ENCODE measurements at regions not wholly inside any gene's neighbourhood (a gene's known extent, or its start where the extent isn't known, plus 50 kb on each side); places are given as distances from the start of the nearest gene placed in this dataset.

GRCh38 chr17:33352526-33352925, 59.4 kb upstream of the ASIC2 start:
- H3K4me1 ChIP-seq = no peaks in the 10 kb centered on the region
- WGBS, 2 donors (ENCODE audit: low coverage in 1 of 2) = 68 to 92% methylated on average over 2 to 3 of the region's 3 CpGs
- no peak overlapping the region for H3K4me3 ChIP-seq
- no peak for TF ChIP-seq POLR2A (IDR thresholded peaks at IDR 0.05)
- TF ChIP-seq EP300 (IDR thresholded peaks at IDR 0.05; ENCODE audit: low read depth) = no peak
- no peak for TF ChIP-seq CTCF (IDR thresholded peaks at IDR 0.05)
- no peak for TF ChIP-seq POLR2AphosphoS5 (IDR thresholded peaks at IDR 0.05)
- intact Hi-C loops (cut with DNase I; ENCODE audit: low total_unique reads) = no loop called here
- no peak for DNase-seq
- H3K27ac ChIP-seq = no peak overlapping the region
- no peaks in the 10 kb centered on the region for H3K9me3 ChIP-seq
- in situ Hi-C loops (cut with MboI; ENCODE audit: low pct_ligation_motif_present in 1 of 4, low pct_unique_long_range_greater_than_20kb in 1 of 4, low sequenced_read_pairs in 3 of 4) = no loop called here
- no peaks in the 10 kb centered on the region for H3K36me3 ChIP-seq
- no peaks in the 10 kb centered on the region for H3K27me3 ChIP-seq

GRCh38 chr17:33356266-33356665, 63.2 kb upstream of the ASIC2 start:
- Histone ChIP-seq H3K27ac (no peak overlapping the region), H3K27me3 (peaks cover 11% of the 10 kb centered on the region), H3K4me1 (no peaks in the 10 kb centered on the region), H3K9me3 (no peaks in the 10 kb centered on the region), H3K36me3 (no peaks in the 10 kb centered on the region), H3K4me3 (no peak overlapping the region)
- 17 to 72% methylated on average over 1 to 3 of the region's 3 CpGs for WGBS, 2 donors (ENCODE audit: low coverage in 1 of 2)
- in situ Hi-C loops (cut with MboI; ENCODE audit: low pct_ligation_motif_present in 1 of 4, low pct_unique_long_range_greater_than_20kb in 1 of 4, low sequenced_read_pairs in 3 of 4) = no loop called here
- intact Hi-C loops (cut with DNase I; ENCODE audit: low total_unique reads) = no loop called here
- DNase-seq = no peak
- TF ChIP-seq CTCF (IDR thresholded peaks at IDR 0.05) (no peak), POLR2A (IDR thresholded peaks at IDR 0.05) (no peak)

- no peaks in the 10 kb centered on the region for H3K4me1 ChIP-seq
- no peak overlapping the region for H3K27ac ChIP-seq
- intact Hi-C loops (cut with DNase I; ENCODE audit: low total_unique reads) = no loop called here
- H3K27me3 ChIP-seq = peaks cover 15% of the 10 kb centered on the region
- 68% methylated on average over 6 of the region's 6 CpGs; no CpG with 5 or more reads in 1 of the 2 donors for WGBS, 2 donors (ENCODE audit: low coverage in 1 of 2)
- no peak for TF ChIP-seq CTCF (IDR thresholded peaks at IDR 0.05)
- TF ChIP-seq POLR2A (IDR thresholded peaks at IDR 0.05) = no peak
- no peak for TF ChIP-seq EP300 (IDR thresholded peaks at IDR 0.05; ENCODE audit: low read depth)
- no peak for TF ChIP-seq POLR2AphosphoS5 (IDR thresholded peaks at IDR 0.05)
- no peak for DNase-seq
- no peaks in the 10 kb centered on the region for H3K36me3 ChIP-seq
- in situ Hi-C loops (cut with MboI; ENCODE audit: low pct_ligation_motif_present in 1 of 4, low pct_unique_long_range_greater_than_20kb in 1 of 4, low sequenced_read_pairs in 3 of 4) = no loop called here
- H3K9me3 ChIP-seq = no peaks in the 10 kb centered on the region
- H3K4me3 ChIP-seq = no peak overlapping the region
Measured at GRCh38 chr17:33363475-33363874, 70.4 kb upstream of the ASIC2 start.

GRCh38 chr17:33366960-33367359, 73.9 kb upstream of the ASIC2 start:
- 34 to 55% methylated on average over 2 to 4 of the region's 4 CpGs for WGBS, 2 donors (ENCODE audit: low coverage in 1 of 2)
- Histone ChIP-seq H3K4me3 (no peak overlapping the region), H3K4me1 (no peaks in the 10 kb centered on the region), H3K36me3 (no peaks in the 10 kb centered on the region), H3K9me3 (no peaks in the 10 kb centered on the region), H3K27ac (no peak overlapping the region), H3K27me3 (no peaks in the 10 kb centered on the region)
- TF ChIP-seq POLR2A (IDR thresholded peaks at IDR 0.05) (no peak), CTCF (IDR thresholded peaks at IDR 0.05) (no peak), EP300 (IDR thresholded peaks at IDR 0.05; ENCODE audit: low read depth) (no peak), POLR2AphosphoS5 (IDR thresholded peaks at IDR 0.05) (no peak)
- DNase-seq = no peak
- in situ Hi-C loops (cut with MboI; ENCODE audit: low pct_ligation_motif_present in 1 of 4, low pct_unique_long_range_greater_than_20kb in 1 of 4, low sequenced_read_pairs in 3 of 4) (no loop called here), intact Hi-C loops (cut with DNase I; ENCODE audit: low total_unique reads) (no loop called here)

All from transverse colon (tissue), 4 donors.